Left ventricle myocardium inferior (tissue), 1 donor: ENCODE measurements at regions not wholly inside any gene's neighbourhood (a gene's known extent, or its start where the extent isn't known, plus 50 kb on each side); places are given as distances from the start of the nearest gene placed in this dataset.

ENCODE experiments used
- DNase-seq: peaks from one replicate; pipeline ENCODE4 v3.0.0-alpha.2; 2020
- H3K27ac ChIP-seq: fragments of 200-600 bp; replicated peaks from 2 replicates; pipeline ENCODE4 v1.8.0; 2021
- H3K27me3 ChIP-seq: fragments of 200-600 bp; 2 replicates; pipeline ENCODE4 v1.8.0; 2021; ENCODE audit warnings: low read depth
- H3K36me3 ChIP-seq: fragments of 200-600 bp; 2 replicates; pipeline ENCODE4 v1.8.0; 2021
- H3K4me1 ChIP-seq: fragments of 200-600 bp; 2 replicates; pipeline ENCODE4 v1.8.0; 2021
- H3K4me3 ChIP-seq: fragments of 200-600 bp; 2 replicates; pipeline ENCODE4 v1.8.0; 2021; ENCODE audit warnings: mild to moderate bottlenecking, moderate library complexity
- H3K9me3 ChIP-seq: fragments of 200-600 bp; replicated peaks from 2 replicates; pipeline ENCODE4 v1.8.0; 2021
- intact Hi-C: fragments of 100-400 bp; cut with micrococcal nuclease; formaldehyde crosslinking; loops from one replicate; pipeline ENCODE4 v1.11.0; 2022
- TF ChIP-seq, protein P1 (sequence below): fragments of 200-600 bp; IDR thresholded peaks from 2 replicates; pipeline ENCODE4 v1.8.0; 2021; ENCODE audit warnings: antibody characterized with exemption, mild to moderate bottlenecking, borderline replicate concordance
- donor health status: DM: no; HTN: yes; CAD: no; lungs with severe emphysema.

DNA sequence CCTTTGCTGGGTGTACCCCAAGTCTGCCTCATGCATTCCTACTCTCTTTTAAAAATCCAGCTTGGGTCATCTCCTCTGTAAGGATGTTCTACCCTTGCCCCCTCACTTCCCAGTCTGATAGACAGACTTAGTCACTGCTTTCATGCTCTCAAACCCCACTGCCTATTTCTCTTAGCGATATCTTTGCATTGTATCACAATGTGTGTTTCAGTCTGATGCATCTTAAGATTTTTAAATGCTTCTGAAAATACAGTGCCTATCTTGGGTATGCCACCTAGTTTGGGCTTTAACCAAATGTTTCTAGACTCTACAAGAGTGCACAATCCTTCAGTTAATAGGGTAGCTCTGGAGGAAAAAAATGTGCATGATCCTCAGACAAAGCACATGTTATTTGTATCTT lies 97.8 kb downstream of the SNX18 start:
- intact Hi-C loops = no loop called here
- no peaks in the 10 kb centered on the region for H3K27me3 ChIP-seq
- TF ChIP-seq, protein P1, sequence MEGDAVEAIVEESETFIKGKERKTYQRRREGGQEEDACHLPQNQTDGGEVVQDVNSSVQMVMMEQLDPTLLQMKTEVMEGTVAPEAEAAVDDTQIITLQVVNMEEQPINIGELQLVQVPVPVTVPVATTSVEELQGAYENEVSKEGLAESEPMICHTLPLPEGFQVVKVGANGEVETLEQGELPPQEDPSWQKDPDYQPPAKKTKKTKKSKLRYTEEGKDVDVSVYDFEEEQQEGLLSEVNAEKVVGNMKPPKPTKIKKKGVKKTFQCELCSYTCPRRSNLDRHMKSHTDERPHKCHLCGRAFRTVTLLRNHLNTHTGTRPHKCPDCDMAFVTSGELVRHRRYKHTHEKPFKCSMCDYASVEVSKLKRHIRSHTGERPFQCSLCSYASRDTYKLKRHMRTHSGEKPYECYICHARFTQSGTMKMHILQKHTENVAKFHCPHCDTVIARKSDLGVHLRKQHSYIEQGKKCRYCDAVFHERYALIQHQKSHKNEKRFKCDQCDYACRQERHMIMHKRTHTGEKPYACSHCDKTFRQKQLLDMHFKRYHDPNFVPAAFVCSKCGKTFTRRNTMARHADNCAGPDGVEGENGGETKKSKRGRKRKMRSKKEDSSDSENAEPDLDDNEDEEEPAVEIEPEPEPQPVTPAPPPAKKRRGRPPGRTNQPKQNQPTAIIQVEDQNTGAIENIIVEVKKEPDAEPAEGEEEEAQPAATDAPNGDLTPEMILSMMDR = no peak
- DNase-seq = no peak
- no peaks in the 10 kb centered on the region for H3K36me3 ChIP-seq
- H3K4me3 ChIP-seq = no peak overlapping the region
- H3K4me1 ChIP-seq = peaks cover 18% of the 10 kb centered on the region
- H3K9me3 ChIP-seq = no peaks in the 10 kb centered on the region
- no peak overlapping the region for H3K27ac ChIP-seq

DNA sequence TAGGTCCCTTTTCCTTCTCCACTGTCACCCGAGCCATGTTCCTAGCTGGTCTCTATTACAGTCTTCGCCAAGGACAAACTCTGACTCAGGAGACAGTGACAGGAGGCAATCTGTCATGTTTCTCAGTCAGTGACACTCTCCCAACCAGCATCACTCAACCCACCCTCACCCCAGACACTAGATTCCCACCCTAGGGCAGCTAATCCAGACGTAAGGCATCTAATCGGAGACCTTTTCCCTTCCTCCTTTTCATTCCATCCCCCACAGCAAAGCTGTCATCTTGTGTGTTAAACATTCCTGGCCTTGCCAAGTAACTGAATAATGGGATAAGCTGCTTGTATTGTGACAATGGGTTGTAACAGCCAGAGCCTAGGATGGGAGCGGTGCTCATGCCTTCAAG lies 95.2 kb downstream of the SNX18 start:
- Histone ChIP-seq H3K4me3 (no peak overlapping the region), H3K4me1 (peaks cover 18% of the 10 kb centered on the region), H3K36me3 (no peaks in the 10 kb centered on the region), H3K9me3 (no peaks in the 10 kb centered on the region), H3K27me3 (no peaks in the 10 kb centered on the region), H3K27ac (no peak overlapping the region)
- intact Hi-C loops = no loop called here
- TF ChIP-seq, protein P1 = no peak
- no peak for DNase-seq

DNA sequence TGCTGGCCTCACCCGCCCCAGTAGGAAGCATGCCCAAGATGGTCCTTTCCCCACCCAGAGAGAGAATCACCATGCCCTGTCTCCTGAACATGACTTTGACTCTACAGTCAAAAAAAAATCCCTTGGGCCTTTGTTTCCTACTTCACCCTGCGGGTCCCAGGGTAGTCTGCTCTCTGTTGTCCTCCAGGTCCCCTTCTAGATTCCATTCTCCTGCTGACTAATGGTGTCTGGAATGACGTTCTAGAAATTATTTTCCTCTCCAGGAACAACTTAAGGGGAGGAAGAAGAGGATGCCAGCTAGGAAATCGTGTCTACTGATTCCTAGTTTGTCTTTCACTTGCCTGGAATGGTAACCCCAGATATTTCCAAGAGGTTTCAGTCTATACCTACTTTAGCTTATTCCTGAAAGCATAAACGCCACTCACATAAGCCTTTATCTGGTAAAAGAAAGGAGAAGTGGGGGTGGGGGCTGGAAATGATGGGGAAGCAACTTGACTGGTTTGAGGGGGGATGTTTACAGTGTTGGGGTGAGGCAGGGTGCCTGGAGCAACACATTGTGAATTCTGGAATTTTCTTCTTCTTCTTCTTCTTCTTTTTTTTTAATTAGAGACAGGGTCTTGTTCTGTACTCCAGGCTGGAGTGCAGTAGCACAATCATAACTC lies 93.9 kb downstream of the SNX18 start:
- TF ChIP-seq, protein P1 = no peak
- Histone ChIP-seq H3K4me1 (peaks cover 16% of the 10 kb centered on the region), H3K4me3 (no peak overlapping the region), H3K36me3 (no peaks in the 10 kb centered on the region), H3K9me3 (no peaks in the 10 kb centered on the region), H3K27me3 (no peaks in the 10 kb centered on the region), H3K27ac (no peak overlapping the region)
- intact Hi-C loops = no loop called here
- DNase-seq = no peak

DNA sequence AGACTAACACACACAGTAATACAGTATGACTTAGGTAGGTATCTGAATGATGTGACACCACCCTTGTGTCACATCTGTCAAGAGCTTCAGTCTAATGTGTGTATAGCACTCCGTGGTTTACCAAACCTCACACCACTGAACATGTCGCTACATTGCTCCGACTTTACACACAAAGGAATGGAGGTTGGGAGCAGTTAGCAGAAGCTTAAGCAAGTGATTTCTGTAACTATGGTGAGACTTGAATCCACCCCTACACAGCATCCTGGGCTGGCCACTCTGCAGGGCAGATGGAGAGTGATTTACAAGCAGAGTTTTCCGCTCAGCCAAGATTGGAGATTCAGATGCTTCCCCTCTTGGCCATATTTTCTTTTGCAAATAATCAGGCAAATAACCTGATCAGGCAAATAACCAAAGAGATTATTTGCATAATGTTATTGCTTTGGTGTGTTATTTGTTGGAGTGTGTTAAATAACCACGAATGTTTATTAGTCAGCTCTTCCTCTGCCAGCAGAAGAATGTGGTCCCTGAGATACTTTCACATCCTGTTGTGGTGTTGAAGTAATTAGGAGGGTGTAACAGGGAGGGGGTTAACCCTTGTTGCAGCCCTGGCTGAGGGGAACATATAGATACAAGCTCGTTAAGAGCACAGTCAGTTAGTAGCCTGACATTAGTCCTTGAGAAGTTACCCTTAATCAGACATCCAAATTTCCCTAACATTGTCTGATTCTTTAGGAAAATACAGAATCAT lies 92.8 kb downstream of the SNX18 start:
- Histone ChIP-seq H3K27me3 (no peaks in the 10 kb centered on the region), H3K9me3 (no peaks in the 10 kb centered on the region), H3K36me3 (no peaks in the 10 kb centered on the region), H3K4me1 (peaks cover 6% of the 10 kb centered on the region), H3K27ac (no peak overlapping the region), H3K4me3 (no peak overlapping the region)
- intact Hi-C loops = no loop called here
- DNase-seq = no peak
- TF ChIP-seq, protein P1 = no peak

DNA sequence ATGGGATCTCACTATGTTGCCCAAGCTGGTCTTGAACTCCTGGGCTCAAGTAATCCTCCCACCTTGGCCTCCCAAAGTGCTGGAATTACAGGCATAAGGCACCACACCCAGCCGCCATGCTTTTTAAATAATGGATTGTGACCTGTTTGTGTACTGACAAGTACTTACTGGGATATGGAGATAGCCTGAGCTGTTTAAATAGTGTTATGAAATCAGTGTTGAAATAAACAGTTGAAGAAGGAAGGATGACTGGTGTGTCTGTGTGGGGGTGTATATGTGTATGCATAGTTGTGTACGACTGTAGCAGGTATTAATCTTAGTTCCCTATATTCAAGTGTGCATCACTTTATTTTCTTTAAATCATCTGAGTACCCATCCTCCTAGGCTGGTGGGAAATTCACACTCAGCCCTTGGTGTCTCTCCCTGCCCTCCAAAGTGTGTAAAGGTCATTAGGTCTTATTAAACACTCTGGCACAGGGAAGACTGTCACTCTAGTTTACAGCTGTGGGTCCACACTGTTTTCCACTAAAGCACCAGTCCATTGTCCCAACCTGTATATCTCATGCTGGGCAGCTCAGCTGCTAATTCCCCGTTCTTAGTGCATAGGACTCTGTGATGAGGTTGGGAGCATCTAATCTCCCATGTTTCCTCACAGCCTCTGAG lies 91.0 kb downstream of the SNX18 start:
- H3K9me3 ChIP-seq = no peaks in the 10 kb centered on the region
- no peaks in the 10 kb centered on the region for H3K36me3 ChIP-seq
- intact Hi-C loops = no loop called here
- H3K27me3 ChIP-seq = no peaks in the 10 kb centered on the region
- TF ChIP-seq, protein P1 = no peak
- no peak overlapping the region for H3K4me3 ChIP-seq
- no peak overlapping the region for H3K27ac ChIP-seq
- DNase-seq = no peak
- peaks cover 6% of the 10 kb centered on the region for H3K4me1 ChIP-seq
